ENCODE measurements at regions not wholly inside any gene's neighbourhood (a gene's known extent, or its start where the extent isn't known, plus 50 kb on each side); places are given as distances from the start of the nearest gene placed in this dataset.

GRCh38 chr2:125925891-125926546, 729.9 kb upstream of the GYPC start:
- Histone ChIP-seq H2AK9ac (replicated peaks; ENCODE audit: low read depth, low read length, poor library complexity) (no peak overlapping the region), H4K20me1 (ENCODE audit: insufficient read depth, low read length) (no peaks in the 10 kb centered on the region), H2AK5ac (ENCODE audit: low read depth, low read length) (no peak overlapping the region), H3K9ac (ENCODE audit: low read depth, low read length) (no peak overlapping the region), H3K14ac (replicated peaks; ENCODE audit: low read depth, low read length) (no peak overlapping the region), H3K4me2 (ENCODE audit: low read depth, low read length) (no peak overlapping the region), H3K4ac (ENCODE audit: low read depth, low read length) (no peak overlapping the region), H3K4me1 (ENCODE audit: control insufficient read depth, insufficient read depth, low read length) (no peaks in the 10 kb centered on the region), H2BK20ac (ENCODE audit: low read depth, low read length) (no peak overlapping the region), H2AFZ (replicated peaks; ENCODE audit: low read length, poor library complexity) (no peak overlapping the region), H3K79me1 (ENCODE audit: low read depth in 1 of 2, low read length in 2 of 2) (no peaks in the 10 kb centered on the region), H3K9me3 (ENCODE audit: control insufficient read depth, insufficient read depth, low read length) (peaks cover 3% of the 10 kb centered on the region), H4K91ac (ENCODE audit: insufficient read depth, low read depth, low read length) (no peak overlapping the region), H2BK15ac (ENCODE audit: low read depth, low read length) (no peak overlapping the region), H4K5ac (ENCODE audit: low read depth, low read length) (no peak overlapping the region), H3K9me1 (ENCODE audit: insufficient read depth, low read length) (no peaks in the 10 kb centered on the region), H3K4me3 (ENCODE audit: insufficient read depth, low read depth, low read length) (no peak overlapping the region), H3K27ac (ENCODE audit: insufficient read depth, low read length) (no peak overlapping the region), H3K56ac (ENCODE audit: extremely low read depth, insufficient read depth, low read length) (no peak overlapping the region), H3K27me3 (ENCODE audit: control insufficient read depth, insufficient read depth, low read length) (no peaks in the 10 kb centered on the region), H3K23ac (ENCODE audit: low read depth, low read length) (no peak overlapping the region), H2BK120ac (ENCODE audit: low read depth, low read length) (no peak overlapping the region), H3K18ac (ENCODE audit: low read depth, low read length) (no peak overlapping the region), H4K8ac (ENCODE audit: low read depth in 2 of 2, low read length in 2 of 2) (no peak overlapping the region), H2BK5ac (ENCODE audit: low read depth, low read length, poor library complexity, severe bottlenecking) (no peak overlapping the region), H3K36me3 (ENCODE audit: control insufficient read depth, insufficient read depth, low read length) (no peaks in the 10 kb centered on the region)
- intact Hi-C loops (cut with micrococcal nuclease) (no loop called here), dilution Hi-C loops (cut with HindIII; ENCODE audit: low sequenced_read_pairs, unreplicated experiment) (no loop called here), in situ Hi-C loops (cut with MboI; ENCODE audit: low sequenced_read_pairs) (no loop called here)
- 17% methylated on average over 2 of the region's 7 CpGs; no CpG with 5 or more reads in 1 of the 2 experiments for WGBS, 2 experiments (ENCODE audit: extremely low coverage in 2 of 2, insufficient read length in 1 of 2)
- BruUV-seq (replicated peaks), result no TSS peak
- ChIA-PET POLR2A (ENCODE audit: unreplicated experiment) (no interaction called here), CTCF (no interaction called here)
- TF ChIP-seq RAD21 (IDR thresholded peaks at IDR 0.05; ENCODE audit: low read length), result no peak
- TF ChIP-seq MXI1 (IDR thresholded peaks at IDR 0.05; ENCODE audit: borderline replicate concordance, low read depth, low read length), result no peak
- no peak for TF ChIP-seq MAZ (IDR thresholded peaks at IDR 0.05; ENCODE audit: borderline replicate concordance, low read depth, low read length)
- no peak for TF ChIP-seq CEBPB (IDR thresholded peaks at IDR 0.05; ENCODE audit: low read depth, low read length)
- no peak for TF ChIP-seq BHLHE40 (IDR thresholded peaks at IDR 0.05; ENCODE audit: low read depth, low read length)
- no peak for TF ChIP-seq RFX5 (IDR thresholded peaks at IDR 0.05; ENCODE audit: low read depth, low read length)
- no peak for TF ChIP-seq RCOR1 (IDR thresholded peaks at IDR 0.05; ENCODE audit: insufficient replicate concordance, low read length)
- no peak for TF ChIP-seq SMC3 (IDR thresholded peaks at IDR 0.05; ENCODE audit: low read depth, low read length)
- no peak for TF ChIP-seq CTCF (conservative IDR thresholded peaks at IDR 0.05; ENCODE audit: low read depth, low read length)
- no peak for TF ChIP-seq CHD1 (IDR thresholded peaks at IDR 0.05; ENCODE audit: low read depth, low read length)
- no peak for TF ChIP-seq MAFK (IDR thresholded peaks at IDR 0.05; ENCODE audit: low read depth, low read length)
- TF ChIP-seq USF2 (IDR thresholded peaks at IDR 0.05; ENCODE audit: low read depth, low read length), result no peak
- no peak for TF ChIP-seq FOS (IDR thresholded peaks at IDR 0.05; ENCODE audit: low read depth, low read length)
- TF ChIP-seq NFE2L2 (IDR thresholded peaks at IDR 0.05; ENCODE audit: low read depth, low read length), result no peak
- TF ChIP-seq ELK1 (IDR thresholded peaks at IDR 0.05; ENCODE audit: borderline replicate concordance, low read depth, low read length), result no peak
- ATAC-seq (ENCODE audit: low read depth) (no peak), DNase-seq (no peak)

Data from IMR-90 (cell line).